Panc1 (cell line): ENCODE measurements at regions not wholly inside any gene's neighbourhood (a gene's known extent, or its start where the extent isn't known, plus 50 kb on each side); places are given as distances from the start of the nearest gene placed in this dataset.

Experiments
- ATAC-seq: fragments of 200-7000 bp; cut with Tn5 transposase; 2 replicates; pipeline ENCODE4 v1.9.1; 2020; ENCODE audit warnings: mild to moderate bottlenecking, moderate library complexity
- BruUV-seq: library from RNA; stranded (reverse); fragments of 400-500 nt; replicated peaks from 2 replicates; lab custom pipeline; 2021; lab: Mats Ljungman, UMichigan
- CTCF ChIA-PET: fragments of 300-600 bp; sonication (Branson Sonifier 250); formaldehyde crosslinking; loops from one replicate; lab custom pipeline; 2022; ENCODE audit warnings: antibody characterized with exemption; lab: Charles Lee
- POLR2A ChIA-PET: fragments of 300-600 bp; sonication (Branson Sonifier 250); formaldehyde crosslinking; loops from one replicate; lab custom pipeline; 2022; ENCODE audit warnings: antibody characterized with exemption; lab: Charles Lee
- DNase-seq: peaks from one replicate; pipeline ENCODE4 v3.0.0-alpha.2; 2010; ENCODE audit warnings: low read depth, low spot score
- H3K27ac ChIP-seq: 2 replicates; pipeline ENCODE4 v1.5.1; 2011; ENCODE audit warnings: mild to moderate bottlenecking, low read length, inconsistent platforms
- H3K27me3 ChIP-seq: fragments of 200-500 bp; sonication (Bioruptor generic); 2 replicates; pipeline ENCODE4 v1.6.0; 2014; ENCODE audit warnings: low read length, inconsistent platforms; ENCODE audit not compliant: control insufficient read depth, insufficient read depth
- H3K36me3 ChIP-seq: fragments of 200-500 bp; sonication (Bioruptor generic); 2 replicates; pipeline ENCODE4 v1.5.1; 2014; ENCODE audit warnings: inconsistent platforms, mild to moderate bottlenecking, low read length, moderate library complexity; ENCODE audit not compliant: control insufficient read depth, insufficient read depth
- H3K4me1 ChIP-seq: 2 replicates; pipeline ENCODE4 v1.5.1; 2011; ENCODE audit warnings: inconsistent platforms, mild to moderate bottlenecking, low read length, moderate library complexity; ENCODE audit not compliant: control insufficient read depth, insufficient read depth
- H3K4me3 ChIP-seq, 2 experiments: 2 replicates each; pipeline ENCODE4 v1.5.1; 2011 to 2012; ENCODE audit warnings: low read depth in 2 of 2, low read length in 2 of 2, mild to moderate bottlenecking in 2 of 2, inconsistent platforms in 1 of 2, moderate library complexity in 1 of 2
- H3K9me3 ChIP-seq: fragments of 200-500 bp; sonication (Bioruptor generic); 2 replicates; pipeline ENCODE4 v1.5.1; 2014; ENCODE audit warnings: low read depth, mild to moderate bottlenecking, inconsistent platforms, low read length, moderate library complexity; ENCODE audit not compliant: control insufficient read depth, insufficient read depth
- CTCF ChIP-seq: fragments of 450-650 bp; IDR thresholded peaks from 2 replicates; pipeline ENCODE4 v1.5.1; 2017; ENCODE audit warnings: mild to moderate bottlenecking
- POLR2AphosphoS5 ChIP-seq: IDR thresholded peaks from 2 replicates; pipeline ENCODE4 v1.6.1; 2012; ENCODE audit warnings: mild to moderate bottlenecking, low read depth, low read length, moderate library complexity
- REST ChIP-seq, 2 experiments: IDR thresholded peaks; 2 replicates each; pipeline ENCODE4 v1.6.1; 2011 to 2012; ENCODE audit warnings: low read depth in 2 of 2, control low read depth in 1 of 2, low read length in 1 of 2, mild to moderate bottlenecking in 1 of 2, moderate library complexity in 1 of 2; ENCODE audit not compliant: insufficient read depth in 1 of 2
- SIN3A ChIP-seq: IDR thresholded peaks from 2 replicates; pipeline ENCODE4 v1.6.1; 2012; ENCODE audit warnings: low read depth, mild to moderate bottlenecking, low read length, moderate library complexity, borderline replicate concordance; ENCODE audit not compliant: insufficient read depth
- TCF7L2 ChIP-seq: IDR thresholded peaks from 2 replicates; pipeline ENCODE4 v1.6.1; 2011; ENCODE audit warnings: mild to moderate bottlenecking, low read depth, low read length, inconsistent platforms
- in situ Hi-C: cut with HindIII; loops from 2 replicates; pipeline ENCODE4 v1.10.0; 2016; ENCODE audit warnings: low sequenced_read_pairs, low pct_unique_long_range_greater_than_20kb
- intact Hi-C: fragments of 100-400 bp; cut with micrococcal nuclease; formaldehyde crosslinking; loops from one replicate; pipeline ENCODE4 v1.10.0; 2022; ENCODE audit not compliant: unreplicated experiment

- ATAC-seq: no peak
Measured at GRCh38 chr6:126581316-126581715, 241.4 kb downstream of the CENPW start.

GRCh38 chr6:126600258-126600916 lies 260.5 kb downstream of the CENPW start:
- DNase-seq: no peak
- CTCF ChIA-PET: no interaction called here
- Histone ChIP-seq H3K27me3 (no peaks in the 10 kb centered on the region), H3K27ac (no peak overlapping the region), H3K36me3 (no peaks in the 10 kb centered on the region), H3K9me3 (no peaks in the 10 kb centered on the region), H3K4me3 (no peak overlapping the region), H3K4me1 (no peaks in the 10 kb centered on the region)
- no peak for TF ChIP-seq POLR2AphosphoS5
- no peak for TF ChIP-seq CTCF
- TF ChIP-seq REST (IDR thresholded peaks at IDR 0.05; ENCODE audit: insufficient read depth in 1 of 2, low read depth in 2 of 2, low read length in 1 of 2): no peak
- no peak for TF ChIP-seq TCF7L2
- no peak for TF ChIP-seq SIN3A
- no peak for ATAC-seq
- BruUV-seq: no TSS peak
- POLR2A ChIA-PET: no interaction called here
- in situ Hi-C loops (no loop called here), intact Hi-C loops (no loop called here)

More at GRCh38 chr6:126581316-126581715, 241.4 kb downstream of the CENPW start:
- intact Hi-C loops: no loop called here
- POLR2A ChIA-PET: no interaction called here
- Histone ChIP-seq H3K9me3 (no peaks in the 10 kb centered on the region), H3K4me3 (no peak overlapping the region), H3K36me3 (no peaks in the 10 kb centered on the region), H3K27me3 (no peaks in the 10 kb centered on the region), H3K4me1 (no peaks in the 10 kb centered on the region), H3K27ac (no peak overlapping the region)
- DNase-seq: no peak
- no TSS peak for BruUV-seq
- CTCF ChIA-PET: no interaction called here
- TF ChIP-seq TCF7L2 (no peak), CTCF (no peak), SIN3A (no peak), POLR2AphosphoS5 (no peak), REST (IDR thresholded peaks at IDR 0.05; ENCODE audit: insufficient read depth in 1 of 2, low read depth in 2 of 2, low read length in 1 of 2) (no peak)
- in situ Hi-C loops: no loop called here
